GM18861 (cell line): ENCODE measurements at regions not wholly inside any gene's neighbourhood (a gene's known extent, or its start where the extent isn't known, plus 50 kb on each side); places are given as distances from the start of the nearest gene placed in this dataset.

Experiments
- ATAC-seq: cut with Tn5 transposase; IDR thresholded peaks from one replicate; pipeline ENCODE4 v1.9.1; 2021; ENCODE audit not compliant: unreplicated experiment

DNA sequence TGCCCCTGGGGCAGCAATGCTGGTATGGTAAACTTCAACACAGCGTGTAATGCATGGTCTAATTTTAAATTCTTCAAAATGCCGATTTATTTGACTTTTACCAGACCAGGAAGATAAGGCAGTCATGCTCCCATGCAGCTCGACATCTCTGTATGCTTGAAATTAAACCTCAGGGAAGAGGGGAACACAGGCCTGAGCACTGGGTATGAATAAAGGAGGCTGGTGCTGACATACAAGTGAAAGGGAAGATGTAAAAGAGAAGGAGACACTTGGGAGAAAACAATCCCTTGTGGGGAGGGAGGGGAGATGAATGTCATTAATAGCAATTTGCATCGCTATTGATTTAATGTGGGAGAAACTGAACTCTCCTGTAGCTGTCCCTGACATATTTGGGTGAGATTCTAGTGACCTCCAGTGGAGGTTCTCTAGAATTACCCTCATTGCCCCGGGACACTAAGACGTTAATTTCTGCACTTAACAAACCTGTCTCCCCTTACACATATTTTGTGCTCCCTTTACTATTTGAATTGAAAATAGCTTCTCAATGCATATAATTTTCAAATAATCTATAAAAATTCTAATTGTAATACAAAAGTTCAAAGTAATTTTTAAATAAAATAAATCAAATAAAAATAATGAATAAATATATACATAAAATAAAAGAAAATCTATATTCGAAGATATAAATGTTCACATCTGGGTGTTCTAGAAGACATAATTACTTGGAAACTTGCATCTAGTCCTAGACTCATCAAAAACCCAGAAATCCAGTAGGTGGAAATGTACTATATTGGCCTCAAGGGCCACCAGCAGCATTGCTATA is 283.1 kb downstream of the LMX1A start:
- peak; percentile 71 for ATAC-seq

DNA sequence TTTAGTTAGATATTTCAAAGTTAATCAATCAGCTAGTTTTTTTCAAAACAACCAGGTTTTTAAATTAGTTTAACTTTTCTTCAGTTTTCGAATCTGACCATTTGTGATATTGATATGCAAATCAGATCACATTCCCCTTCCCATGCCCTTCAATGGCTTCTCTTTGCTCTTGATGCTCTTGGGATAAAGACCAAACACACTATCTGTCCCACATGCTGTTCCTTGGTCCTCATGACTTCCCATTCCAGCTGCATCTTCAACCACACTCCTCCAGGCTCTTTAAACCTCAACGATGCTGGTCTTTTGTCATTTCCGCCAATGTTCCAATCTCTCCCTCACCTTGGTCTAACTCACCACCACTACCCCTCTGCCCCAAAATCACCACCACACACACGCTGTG is 285.8 kb downstream of the LMX1A start:
- no peak for ATAC-seq

DNA sequence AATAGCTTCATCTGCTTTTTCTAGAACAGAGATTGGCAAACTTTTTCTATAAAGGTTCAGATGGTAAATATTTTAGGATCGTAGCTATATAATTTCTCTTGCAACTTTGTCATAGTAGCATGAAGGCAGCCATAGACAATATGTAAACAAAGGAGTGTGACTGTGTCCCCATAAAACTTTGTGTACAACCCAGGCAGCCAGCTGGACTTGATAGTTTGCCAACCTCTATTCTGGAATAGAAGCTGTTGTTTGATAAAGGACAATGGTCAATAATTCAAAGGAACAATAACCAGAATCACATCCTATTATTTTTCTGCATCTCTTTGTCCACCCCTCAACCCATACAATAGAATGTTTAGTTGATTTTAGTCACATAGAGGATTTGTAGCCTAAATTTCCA is 286.7 kb downstream of the LMX1A start:
- ATAC-seq = no peak

DNA sequence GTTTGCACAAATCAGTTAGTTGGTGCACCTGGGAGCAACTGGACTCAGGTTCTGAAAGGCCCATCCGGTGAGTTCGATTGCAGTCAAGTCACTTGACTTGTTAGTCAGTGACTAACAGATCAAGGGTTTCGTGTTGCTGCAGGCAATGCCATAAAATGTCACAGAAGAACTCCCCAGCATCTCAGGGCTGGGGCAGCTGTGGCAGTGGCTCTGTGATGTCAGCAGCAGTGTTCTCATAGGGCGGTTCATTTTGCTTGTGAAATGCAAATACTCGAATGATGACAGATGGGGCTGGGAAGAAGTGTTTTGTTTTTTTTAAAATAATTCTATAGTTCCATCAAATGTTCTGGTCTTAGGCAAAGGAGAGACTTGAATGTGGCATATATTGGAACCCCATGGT is 287.8 kb downstream of the LMX1A start:
- ATAC-seq = no peak

DNA sequence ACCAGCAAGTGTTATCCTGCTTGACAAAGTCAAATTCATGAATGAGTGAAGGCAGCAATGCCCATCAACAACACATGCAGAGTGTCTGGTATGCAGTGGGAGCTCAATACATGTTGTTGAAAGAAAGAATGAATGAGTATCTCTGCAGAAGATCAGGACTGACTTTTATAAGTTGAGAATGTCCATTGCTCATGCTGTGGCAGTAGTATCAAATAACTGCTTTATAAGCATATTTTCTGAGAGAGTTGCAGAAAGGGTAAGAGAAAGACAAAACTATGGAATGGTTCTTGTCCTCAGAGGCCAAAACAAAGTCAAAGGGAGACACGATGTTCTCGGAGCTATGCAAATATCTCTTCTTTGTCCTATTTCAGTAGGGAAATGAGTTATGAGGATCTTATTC is 288.7 kb downstream of the LMX1A start:
- no peak for ATAC-seq

DNA sequence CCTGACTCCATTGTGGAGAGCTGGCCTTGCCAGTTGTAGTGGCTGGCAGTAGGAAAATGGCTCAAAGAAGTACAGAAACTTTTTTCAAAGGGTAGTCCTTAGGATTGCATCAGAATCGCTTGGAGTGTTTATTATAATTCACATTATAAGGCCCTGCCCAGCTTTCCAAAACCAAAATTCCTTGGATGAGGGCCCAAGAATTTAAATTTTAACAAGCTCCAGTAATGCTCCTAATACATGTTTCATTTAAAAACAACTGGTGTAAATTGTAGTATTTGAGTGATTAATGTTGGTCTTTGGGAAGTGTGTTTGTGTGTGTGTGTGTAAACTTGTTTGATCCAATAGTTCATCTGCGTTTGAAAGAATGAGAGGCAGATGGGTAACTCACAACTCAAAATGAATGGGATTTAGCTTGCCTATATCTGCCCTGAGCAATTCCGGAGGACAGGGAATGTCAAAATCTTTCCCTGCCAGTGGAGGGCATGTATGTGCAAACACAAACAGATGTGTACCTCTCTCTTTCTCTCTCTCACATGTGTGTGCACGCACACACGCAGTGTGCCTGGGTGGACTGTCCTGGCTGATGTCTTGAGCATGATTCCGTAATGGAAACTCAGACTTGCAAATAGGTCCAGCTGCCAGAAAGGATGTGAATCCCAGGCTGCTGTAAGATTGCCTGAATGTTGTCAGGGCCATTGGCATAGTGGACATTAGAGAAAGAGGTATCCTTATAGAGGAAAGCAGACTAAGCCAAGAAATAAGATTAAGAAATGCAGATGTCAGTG is 293.1 kb downstream of the LMX1A start:
- ATAC-seq = no peak

DNA sequence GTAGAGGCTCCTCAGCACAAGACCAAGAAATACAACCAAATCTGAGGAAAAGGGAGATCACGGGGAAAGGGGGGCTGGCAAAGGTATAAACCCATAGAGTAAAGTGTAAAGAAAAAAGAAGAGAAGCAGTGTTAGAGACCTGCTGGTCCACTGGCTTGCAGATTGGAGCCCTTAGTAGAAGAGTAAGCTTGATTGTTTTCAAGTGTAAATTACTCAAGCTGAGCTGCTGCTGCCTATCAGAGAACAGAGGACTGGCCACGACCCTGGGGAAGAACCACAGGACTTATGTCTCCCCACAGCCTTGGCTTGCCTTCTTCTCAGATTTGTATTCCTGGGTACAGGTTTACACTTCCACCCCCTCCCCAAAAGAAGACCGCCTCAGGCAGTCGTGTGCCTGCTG is 294.2 kb downstream of the LMX1A start:
- no peak for ATAC-seq

DNA sequence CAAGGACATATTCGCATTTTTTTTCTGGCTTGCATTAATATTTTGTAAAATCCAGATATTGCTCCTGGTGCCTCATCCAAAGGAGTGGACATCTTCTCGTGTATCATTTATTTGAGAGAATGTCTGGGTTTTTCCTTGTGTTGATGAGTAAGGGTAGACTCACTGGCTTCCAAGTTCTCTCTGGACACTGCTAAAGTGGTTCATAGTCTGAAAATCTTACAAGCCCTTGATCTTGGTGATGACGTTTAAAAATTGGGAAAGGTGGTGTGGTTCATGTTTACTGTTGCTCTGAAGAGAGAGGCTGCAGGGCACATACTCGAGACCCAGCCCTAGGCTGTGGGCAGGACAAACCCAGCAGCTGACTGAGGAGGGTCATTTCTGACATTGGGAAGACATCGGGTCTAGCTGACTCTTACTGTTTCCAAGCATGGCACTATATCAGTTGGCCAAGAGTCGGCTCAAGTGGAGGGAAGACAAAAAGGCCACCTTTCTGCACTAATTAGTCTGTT is 296.2 kb downstream of the LMX1A start:
- ATAC-seq = no peak

DNA sequence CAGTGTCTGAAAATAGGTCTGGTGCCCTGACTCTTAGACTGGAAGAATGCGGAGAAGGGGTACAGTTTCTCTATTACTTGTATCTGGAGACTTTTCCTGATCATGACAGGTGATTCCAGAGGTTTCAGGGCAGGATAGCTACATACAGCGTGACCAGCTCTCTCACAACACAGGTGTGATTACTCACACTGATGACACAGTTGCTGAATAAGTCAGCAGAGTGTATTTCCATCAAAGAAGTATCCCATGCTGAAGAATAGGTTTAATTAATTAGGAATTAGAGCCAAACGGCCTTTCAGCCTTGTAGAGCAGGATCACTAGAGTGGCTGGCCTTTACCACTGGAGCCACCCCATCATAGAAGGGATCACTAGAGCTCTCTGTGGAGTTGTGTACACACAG is 298.6 kb downstream of the LMX1A start:
- ATAC-seq = no peak

DNA sequence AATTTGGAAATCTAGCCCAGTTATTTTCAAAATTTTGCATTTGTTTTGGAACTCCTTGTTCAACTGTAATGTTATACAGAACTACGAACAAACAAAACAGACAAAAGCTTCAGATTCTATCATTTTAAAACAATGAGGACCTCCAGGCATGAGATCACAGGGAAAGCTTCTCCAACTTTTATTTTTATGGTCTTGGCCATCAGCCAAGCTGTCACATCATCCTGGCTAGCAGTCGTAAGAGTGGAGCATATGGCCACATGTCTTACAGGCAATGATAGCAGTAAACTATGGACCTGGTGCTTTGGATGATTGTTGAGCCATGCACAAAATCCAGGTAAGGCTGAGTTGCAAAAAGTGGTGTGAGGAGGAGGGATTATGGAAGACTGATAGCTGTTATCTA is 299.6 kb downstream of the LMX1A start:
- ATAC-seq = no peak

DNA sequence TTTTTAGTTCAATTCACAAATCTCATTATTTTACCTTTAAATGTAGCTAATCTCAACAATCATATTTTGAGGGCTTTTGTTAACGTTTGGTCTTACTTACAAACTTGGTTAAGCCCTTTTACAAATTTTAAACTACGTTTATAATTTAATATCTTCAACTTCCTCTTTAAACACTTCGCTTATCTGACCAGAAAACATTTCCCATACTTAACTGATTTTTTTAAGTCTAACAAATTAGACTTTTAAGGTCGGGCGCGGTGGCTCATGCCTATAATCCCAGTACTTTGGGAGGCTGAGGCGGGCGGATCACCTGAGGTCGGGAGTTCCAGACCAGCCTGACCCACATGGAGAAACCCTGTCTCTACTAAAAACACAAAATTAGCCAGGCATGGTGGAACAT is 300.9 kb downstream of the LMX1A start:
- no peak for ATAC-seq

DNA sequence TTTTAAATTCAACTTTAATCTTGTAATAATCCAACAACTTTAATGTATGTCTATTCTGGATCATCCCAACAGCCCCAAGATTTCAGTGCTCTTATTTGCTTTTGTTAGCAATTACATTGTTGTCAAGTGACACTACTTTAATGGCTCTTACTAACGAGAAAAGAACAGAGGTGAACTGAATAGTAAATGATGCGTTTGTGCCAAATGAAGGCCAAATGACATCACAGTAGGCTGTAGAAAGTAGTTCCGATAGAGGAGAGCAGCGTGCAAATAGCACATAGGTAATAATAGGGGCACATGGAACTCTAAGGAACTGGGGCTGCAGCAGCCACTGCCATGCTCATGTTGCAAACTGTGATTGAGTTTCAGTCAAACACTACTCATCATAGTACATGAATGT is 301.9 kb downstream of the LMX1A start:
- ATAC-seq = no peak

DNA sequence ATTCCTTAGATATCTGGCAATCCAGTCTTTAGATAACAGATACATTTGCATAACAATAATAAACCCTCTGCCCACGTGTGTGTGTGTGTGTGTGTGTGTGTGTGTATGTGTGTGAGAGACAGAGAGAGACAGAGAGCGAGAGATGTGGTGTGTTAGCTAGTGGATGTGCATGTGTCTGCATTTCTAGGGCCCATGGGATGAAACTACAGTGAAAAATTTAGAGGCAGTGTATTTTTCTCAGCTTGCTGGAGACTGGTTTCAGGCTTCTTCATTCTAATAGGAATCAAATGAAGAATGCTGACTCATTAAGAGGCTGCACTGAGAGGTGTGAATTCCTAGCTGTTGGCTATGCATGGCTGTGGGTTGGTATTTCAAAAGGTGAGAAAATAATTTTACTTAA is 303.2 kb downstream of the LMX1A start:
- ATAC-seq = no peak

DNA sequence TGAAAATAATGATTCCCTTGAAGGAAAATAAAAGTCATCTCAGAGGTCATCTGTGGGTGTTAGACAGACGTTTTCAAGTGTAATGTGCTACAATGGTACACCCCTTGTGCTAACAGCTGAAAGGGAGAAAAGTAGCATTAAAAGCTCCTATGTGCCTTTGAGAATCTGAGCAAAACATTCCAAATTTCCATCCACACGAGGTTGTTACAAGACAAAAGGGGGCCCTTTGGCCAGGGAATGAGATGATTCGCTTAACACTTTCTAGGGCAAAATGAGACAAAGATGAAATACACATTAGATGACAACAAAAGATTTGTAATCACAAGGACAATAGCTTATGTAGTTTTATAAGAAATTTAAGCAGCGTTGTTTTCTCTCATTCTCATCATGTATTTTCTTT is 303.6 kb downstream of the LMX1A start:
- ATAC-seq = no peak

DNA sequence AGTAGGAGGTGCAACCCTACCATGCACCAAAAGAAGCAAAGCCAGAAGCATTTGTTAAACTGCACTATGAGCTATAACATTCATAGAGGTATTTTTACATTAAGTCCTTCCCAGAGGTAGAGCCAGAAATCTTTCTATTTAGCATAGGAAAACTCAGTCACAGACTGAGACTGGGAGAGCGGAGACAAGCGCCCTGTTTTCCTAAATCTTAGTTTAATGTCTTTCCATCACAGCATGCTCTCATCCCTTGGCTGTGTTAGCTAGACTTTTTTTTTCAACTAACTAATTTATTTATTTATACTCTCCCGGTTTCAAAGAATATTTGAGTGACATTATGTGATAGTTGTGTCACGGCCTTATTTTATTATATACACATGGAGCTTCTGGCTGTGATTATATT is 304.1 kb downstream of the LMX1A start:
- no peak for ATAC-seq

DNA sequence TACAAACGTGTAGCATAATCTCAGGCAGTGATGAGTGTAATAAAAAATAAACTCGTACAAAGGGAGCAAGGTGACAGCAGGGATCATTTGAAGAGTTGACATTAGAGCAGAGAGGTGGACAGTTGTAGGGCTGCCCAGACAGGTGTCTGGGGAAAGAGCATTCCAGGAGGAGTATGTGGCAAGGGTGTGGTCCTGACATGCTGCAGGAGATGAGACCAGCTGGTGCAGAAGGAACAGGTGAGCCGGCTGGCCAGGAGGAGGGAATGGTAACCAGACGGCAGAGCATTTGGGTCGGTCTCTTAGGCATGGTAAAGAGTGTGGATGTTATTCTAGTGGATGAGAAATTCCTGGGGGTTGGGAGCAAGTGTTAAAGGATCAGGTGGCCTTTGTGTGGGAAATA is 306.3 kb downstream of the LMX1A start:
- no peak for ATAC-seq

DNA sequence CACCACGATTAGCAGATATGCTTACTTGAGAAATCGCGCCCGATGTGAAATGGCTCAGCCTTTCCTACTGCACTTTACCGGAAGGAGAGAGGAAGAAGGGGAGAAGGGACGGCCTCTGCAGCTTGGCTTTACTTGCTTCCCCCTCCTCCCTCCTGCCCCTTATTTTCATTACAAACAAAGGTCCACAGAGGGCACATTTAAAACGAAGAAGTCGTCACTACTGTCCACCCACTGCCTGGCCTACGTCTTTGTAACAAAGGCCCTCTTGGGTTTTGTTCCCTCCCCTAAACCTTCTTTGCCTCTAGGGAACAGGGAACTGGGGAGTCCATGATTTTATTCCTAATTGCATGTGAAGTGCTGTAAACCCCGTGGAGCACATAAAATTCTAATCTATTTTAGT is 308.5 kb downstream of the LMX1A start:
- no peak for ATAC-seq

DNA sequence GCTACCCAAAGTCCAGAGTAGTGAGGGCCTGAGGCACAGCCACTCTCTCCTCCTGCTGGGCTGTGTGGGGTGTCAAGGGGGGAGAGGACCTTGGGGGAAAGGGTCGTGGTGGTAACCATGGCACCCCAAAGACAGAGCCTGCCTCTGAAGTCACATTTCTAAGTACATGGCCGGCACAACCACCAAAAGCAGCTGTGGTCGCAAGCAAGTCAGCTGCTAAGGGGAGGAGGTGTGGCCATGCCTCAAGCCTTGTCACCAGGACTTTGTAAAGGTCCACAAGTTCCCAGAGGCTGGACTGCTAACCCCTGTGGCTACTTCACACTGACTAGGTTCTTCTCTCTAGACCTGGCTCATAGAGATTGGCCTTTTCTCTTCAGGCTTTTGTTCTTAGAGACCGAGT is 310.6 kb downstream of the LMX1A start:
- no peak for ATAC-seq

DNA sequence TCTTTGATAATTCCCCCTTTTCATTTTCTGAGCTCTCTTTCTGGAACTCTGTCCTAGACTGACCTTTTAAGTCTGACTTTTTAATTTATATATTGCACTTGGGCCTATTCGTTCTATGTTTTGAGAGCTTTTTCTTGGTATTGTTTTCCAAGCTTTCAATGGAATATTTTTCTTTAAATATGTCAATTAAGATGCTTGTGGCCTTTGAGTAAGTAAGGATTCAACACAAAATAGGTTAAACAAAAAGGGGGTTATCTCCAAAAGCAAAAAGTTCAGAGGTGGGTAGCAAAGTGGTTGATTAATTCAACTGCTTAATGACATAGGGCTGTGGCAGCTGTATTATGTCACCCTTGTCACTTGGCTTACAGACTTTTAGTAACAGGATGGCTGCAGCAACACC is 315.9 kb downstream of the LMX1A start:
- ATAC-seq = no peak

DNA sequence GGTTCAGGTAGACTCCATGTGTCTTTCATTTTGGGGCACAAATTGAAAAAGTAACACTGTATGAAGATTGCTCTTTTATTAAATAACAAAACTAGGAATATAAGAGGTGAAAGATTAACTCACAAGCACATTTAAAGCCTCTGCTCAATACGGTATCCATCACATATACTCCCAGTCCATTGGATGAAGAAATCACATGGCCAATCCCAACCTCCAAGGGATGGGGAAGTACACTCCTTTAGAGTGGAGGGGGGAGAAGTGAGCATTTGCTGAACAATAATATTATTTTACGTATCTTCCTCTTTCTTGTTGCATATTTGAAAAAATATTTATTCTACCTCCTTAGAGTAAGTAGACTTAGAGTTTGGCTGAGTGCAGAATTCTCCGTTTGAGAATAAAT is 316.5 kb downstream of the LMX1A start:
- no peak for ATAC-seq

DNA sequence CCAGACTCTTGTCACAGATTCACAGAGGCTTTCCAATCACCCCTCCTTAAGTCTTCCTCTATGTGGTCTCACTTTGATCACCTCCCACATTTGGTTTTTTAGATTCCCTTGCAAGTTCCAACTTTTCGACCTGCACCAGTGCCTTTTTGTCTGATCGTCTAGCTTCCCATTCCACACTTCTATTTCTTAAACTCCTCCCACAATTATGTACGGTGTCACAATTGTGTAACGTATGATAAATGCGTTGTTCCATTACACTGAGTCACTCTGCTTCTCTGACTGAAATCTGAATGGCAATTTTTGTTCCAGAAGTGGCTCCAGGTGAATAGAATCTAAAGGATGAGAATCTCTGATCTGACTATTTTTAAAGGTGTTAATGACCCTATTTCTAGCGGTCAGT is 320.1 kb downstream of the LMX1A start:
- no peak for ATAC-seq

DNA sequence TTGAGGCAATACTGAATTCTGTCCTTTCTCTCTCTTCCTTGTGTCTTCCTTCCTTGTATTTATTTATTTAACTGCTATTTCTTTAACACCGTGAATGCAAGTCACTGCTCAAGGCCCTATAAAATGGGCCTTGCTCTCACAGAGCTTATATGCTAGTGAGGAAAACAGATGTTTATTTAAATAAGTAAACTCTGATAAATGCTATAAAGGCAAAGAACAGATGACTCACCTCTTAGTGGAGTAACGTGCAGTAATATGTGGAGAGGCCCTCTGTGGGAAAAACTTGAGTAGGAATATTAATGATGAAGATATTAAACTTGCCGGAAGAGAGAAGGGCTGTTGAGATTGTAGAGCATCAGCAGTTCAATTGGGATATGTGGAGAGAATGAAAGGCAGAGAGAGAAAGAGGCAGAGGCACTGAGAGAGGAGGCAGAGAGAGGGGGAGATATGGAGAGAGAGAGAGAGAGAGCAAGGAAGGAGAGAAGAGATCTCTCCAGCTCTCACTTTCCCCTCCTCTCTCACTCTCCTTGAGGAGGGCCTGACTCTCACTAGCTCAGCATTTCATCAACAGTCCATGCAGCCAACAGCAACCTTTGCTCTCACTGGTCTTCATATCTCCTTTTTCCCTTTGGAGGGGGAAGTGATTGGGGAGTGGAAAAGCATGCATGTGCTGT is 322.2 kb downstream of the LMX1A start:
- no peak for ATAC-seq
